MM.1S (cell line): ENCODE measurements at regions not wholly inside any gene's neighbourhood (a gene's known extent, or its start where the extent isn't known, plus 50 kb on each side); places are given as distances from the start of the nearest gene placed in this dataset.

Experiments used
- EZH2 ChIP-seq: fragments of 300-600 bp; sonication (generic); optimal IDR thresholded peaks from 2 replicates; pipeline ENCODE3; 2017; ENCODE audit warnings: low read depth, mild to moderate bottlenecking, antibody characterized with exemption, low read length, mixed read lengths
- EZH2phosphoT487 ChIP-seq: fragments of 300-600 bp; sonication (generic); IDR thresholded peaks from 2 replicates; pipeline ENCODE4 v1.6.1; 2018; ENCODE audit warnings: antibody characterized with exemption, low read length
- TF ChIP-seq, protein P1 (sequence below): fragments of 300-600 bp; sonication (generic); IDR thresholded peaks from 2 replicates; pipeline ENCODE4 v1.5.1; 2016; ENCODE audit warnings: antibody characterized with exemption, low read length, mixed read lengths

DNA sequence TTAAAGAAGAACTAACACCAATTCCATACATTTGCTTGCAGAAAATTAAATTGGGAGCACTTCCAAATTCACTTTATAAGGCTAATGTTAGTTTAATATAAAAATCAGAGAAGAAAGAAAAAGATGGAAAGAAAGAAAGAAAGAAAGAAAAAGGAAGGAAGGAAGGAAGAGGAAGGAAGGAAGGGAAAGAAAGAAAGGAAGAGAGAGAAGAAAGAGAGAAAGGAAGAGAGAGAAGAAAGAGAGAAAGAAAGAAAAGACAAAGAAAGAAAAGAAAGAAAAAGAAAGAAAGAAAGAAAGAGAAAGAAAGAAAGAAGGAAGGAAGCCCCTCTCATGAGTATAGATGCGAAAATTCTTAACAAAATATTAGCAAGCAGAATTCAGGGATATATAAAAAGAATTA is 267.7 kb downstream of the RPAP3 start:
- no peak for TF ChIP-seq EZH2
- TF ChIP-seq, protein P1, sequence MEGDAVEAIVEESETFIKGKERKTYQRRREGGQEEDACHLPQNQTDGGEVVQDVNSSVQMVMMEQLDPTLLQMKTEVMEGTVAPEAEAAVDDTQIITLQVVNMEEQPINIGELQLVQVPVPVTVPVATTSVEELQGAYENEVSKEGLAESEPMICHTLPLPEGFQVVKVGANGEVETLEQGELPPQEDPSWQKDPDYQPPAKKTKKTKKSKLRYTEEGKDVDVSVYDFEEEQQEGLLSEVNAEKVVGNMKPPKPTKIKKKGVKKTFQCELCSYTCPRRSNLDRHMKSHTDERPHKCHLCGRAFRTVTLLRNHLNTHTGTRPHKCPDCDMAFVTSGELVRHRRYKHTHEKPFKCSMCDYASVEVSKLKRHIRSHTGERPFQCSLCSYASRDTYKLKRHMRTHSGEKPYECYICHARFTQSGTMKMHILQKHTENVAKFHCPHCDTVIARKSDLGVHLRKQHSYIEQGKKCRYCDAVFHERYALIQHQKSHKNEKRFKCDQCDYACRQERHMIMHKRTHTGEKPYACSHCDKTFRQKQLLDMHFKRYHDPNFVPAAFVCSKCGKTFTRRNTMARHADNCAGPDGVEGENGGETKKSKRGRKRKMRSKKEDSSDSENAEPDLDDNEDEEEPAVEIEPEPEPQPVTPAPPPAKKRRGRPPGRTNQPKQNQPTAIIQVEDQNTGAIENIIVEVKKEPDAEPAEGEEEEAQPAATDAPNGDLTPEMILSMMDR: no peak
- no peak for TF ChIP-seq EZH2phosphoT487
